Ishikawa (cell line): ENCODE measurements at regions not wholly inside any gene's neighbourhood (a gene's known extent, or its start where the extent isn't known, plus 50 kb on each side); places are given as distances from the start of the nearest gene placed in this dataset.

ENCODE experiments used
- CEBPB ChIP-seq: IDR thresholded peaks from 2 replicates; pipeline ENCODE4 v1.6.1; 2012
- CREB1 ChIP-seq: IDR thresholded peaks from 2 replicates; pipeline ENCODE4 v1.6.1; 2012; ENCODE audit warnings: low read depth
- EGR1 ChIP-seq: IDR thresholded peaks from 2 replicates; pipeline ENCODE4 v1.6.1; 2012
- EP300 ChIP-seq: IDR thresholded peaks from 2 replicates; pipeline ENCODE4 v1.6.1; 2012; ENCODE audit warnings: borderline replicate concordance
- FOXM1 ChIP-seq: IDR thresholded peaks from 2 replicates; pipeline ENCODE4 v1.6.1; 2012; ENCODE audit warnings: low read depth, borderline replicate concordance
- MAX ChIP-seq: IDR thresholded peaks from 2 replicates; pipeline ENCODE4 v1.6.1; 2012
- NFIC ChIP-seq: IDR thresholded peaks from 2 replicates; pipeline ENCODE4 v1.6.1; 2012
- RAD21 ChIP-seq: IDR thresholded peaks from 2 replicates; pipeline ENCODE4 v1.6.1; 2012; ENCODE audit warnings: low read depth
- REST ChIP-seq: IDR thresholded peaks from 2 replicates; pipeline ENCODE4 v1.6.1; 2012; ENCODE audit warnings: low read depth, mild to moderate bottlenecking
- TAF1 ChIP-seq: IDR thresholded peaks from 2 replicates; pipeline ENCODE4 v1.6.1; 2012; ENCODE audit warnings: low read depth, mild to moderate bottlenecking
- TCF12 ChIP-seq: IDR thresholded peaks from 2 replicates; pipeline ENCODE4 v1.6.1; 2012; ENCODE audit warnings: low read depth
- TEAD4 ChIP-seq: IDR thresholded peaks from 2 replicates; pipeline ENCODE4 v1.6.1; 2012
- USF1 ChIP-seq: IDR thresholded peaks from 2 replicates; pipeline ENCODE4 v1.6.1; 2012
- YY1 ChIP-seq: IDR thresholded peaks from 2 replicates; pipeline ENCODE4 v1.6.1; 2012; ENCODE audit warnings: low read depth
- ZBTB7A ChIP-seq: IDR thresholded peaks from 2 replicates; pipeline ENCODE4 v1.6.1; 2012; ENCODE audit warnings: low read depth

DNA sequence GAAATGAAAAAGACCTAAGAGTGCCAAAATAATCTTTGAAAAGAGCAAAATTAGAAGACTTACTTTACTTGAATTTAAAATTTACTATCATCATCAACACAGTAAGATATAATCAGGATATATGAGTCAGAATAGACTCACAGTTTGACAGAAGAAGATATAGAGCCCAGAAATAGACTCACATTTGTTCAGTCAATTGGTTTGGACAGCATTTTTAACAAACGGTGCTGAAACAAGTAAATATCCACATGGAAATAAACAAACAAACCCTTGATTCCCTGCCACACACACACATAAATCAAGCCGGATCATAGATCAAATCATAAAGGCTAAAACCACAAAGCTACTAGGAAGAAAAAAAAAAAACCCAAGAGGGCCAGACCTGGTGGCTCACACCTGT is 291.1 kb downstream of the ADGRG6 start:
- TF ChIP-seq EP300 (no peak), ZBTB7A (no peak), TEAD4 (no peak)

DNA sequence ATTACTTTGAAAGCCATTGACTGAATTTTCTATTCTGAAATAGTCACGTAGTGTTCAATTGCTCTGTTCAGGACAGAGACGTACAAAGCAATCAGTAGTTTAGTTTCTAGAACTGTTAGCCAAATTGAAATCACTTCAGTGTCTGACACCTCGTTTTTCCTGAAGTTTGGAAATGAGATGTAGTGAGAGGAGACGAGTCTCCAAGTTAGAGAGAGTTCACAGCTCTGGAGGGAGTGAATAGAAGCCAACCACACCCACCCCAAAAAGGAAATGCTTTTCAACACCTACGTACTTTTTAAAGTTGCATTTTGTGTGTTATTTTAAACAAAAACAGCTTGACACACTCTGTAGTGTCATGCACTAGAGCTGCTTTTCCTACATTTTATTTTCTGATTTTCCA is 296.0 kb downstream of the ADGRG6 start:
- TF ChIP-seq TAF1 (no peak), REST (no peak), NFIC (no peak), YY1 (no peak), USF1 (no peak)

- TF ChIP-seq EGR1 = no peak
- no peak for TF ChIP-seq CEBPB
- no peak for TF ChIP-seq TEAD4
- no peak for TF ChIP-seq RAD21
- TF ChIP-seq YY1 = no peak
- no peak for TF ChIP-seq REST
- TF ChIP-seq ZBTB7A = no peak
These were observed 299.6 kb downstream of the ADGRG6 start for GRCh38 chr6:142601427-142601826.

- TF ChIP-seq TEAD4 = no peak
- TF ChIP-seq RAD21 = no peak
- no peak for TF ChIP-seq EP300
- no peak for TF ChIP-seq ZBTB7A
- no peak for TF ChIP-seq NFIC
- TF ChIP-seq USF1 = no peak
- no peak for TF ChIP-seq MAX
- no peak for TF ChIP-seq CREB1
- TF ChIP-seq EGR1 = no peak
- no peak for TF ChIP-seq YY1
- no peak for TF ChIP-seq CEBPB
- TF ChIP-seq REST = no peak
- TF ChIP-seq TCF12 = no peak
- TF ChIP-seq TAF1 = no peak
- no peak for TF ChIP-seq FOXM1
These were observed 301.2 kb downstream of the ADGRG6 start for GRCh38 chr6:142602972-142603371.

DNA sequence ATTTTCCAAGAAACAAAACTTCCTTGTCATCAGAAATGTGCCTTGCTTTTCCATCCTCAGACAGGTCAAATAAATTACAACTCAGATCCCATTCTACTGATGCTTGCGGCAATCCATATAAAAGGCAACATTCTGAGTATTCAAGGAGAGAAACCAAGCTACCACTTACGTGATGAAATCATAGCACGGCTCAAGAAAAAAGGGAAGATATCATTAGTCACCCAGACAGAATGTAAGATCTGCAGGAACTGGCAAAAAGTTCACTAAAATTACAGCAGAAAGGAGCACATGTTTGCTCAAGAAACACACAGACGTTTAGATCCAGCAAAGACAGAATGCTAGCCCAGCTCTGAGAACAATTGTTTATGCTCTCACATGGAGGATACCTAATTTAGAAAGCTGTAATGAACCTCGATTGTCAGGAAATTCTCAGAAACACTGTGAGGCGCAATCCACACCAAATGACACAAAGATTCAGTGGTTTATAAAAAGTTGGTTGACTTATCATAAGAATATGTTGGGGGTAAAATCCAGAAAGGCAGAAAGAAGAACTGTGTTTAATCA is 304.2 kb downstream of the ADGRG6 start:
- TF ChIP-seq FOXM1 = no peak
- no peak for TF ChIP-seq CREB1
- no peak for TF ChIP-seq REST
- TF ChIP-seq MAX = no peak
- TF ChIP-seq RAD21 = no peak
- no peak for TF ChIP-seq EP300
- no peak for TF ChIP-seq EGR1
- TF ChIP-seq YY1 = no peak
- no peak for TF ChIP-seq CEBPB
- no peak for TF ChIP-seq TEAD4
- no peak for TF ChIP-seq TCF12
- no peak for TF ChIP-seq NFIC
- no peak for TF ChIP-seq TAF1
- no peak for TF ChIP-seq ZBTB7A
- TF ChIP-seq USF1 = no peak
